Stimulated activated CD4-positive, alpha-beta T cell treated with anti-CD3 and anti-CD28 coated beads, TNF-alpha, amount 100 ng/mL, for 24 hours (primary cell): ENCODE measurements at regions not wholly inside any gene's neighbourhood (a gene's known extent, or its start where the extent isn't known, plus 50 kb on each side); places are given as distances from the start of the nearest gene placed in this dataset.
"Not testable (repeated sequence)": the region's sequence is repeated elsewhere in the genome, so short reads cannot be mapped to it uniquely, and the experiment has no call there.

Experiments
- DNase-seq, 3 experiments: peaks; one replicate each; pipeline ENCODE4 v3.0.0-alpha.2; 2020; ENCODE audit warnings: low read depth in 3 of 3

DNA sequence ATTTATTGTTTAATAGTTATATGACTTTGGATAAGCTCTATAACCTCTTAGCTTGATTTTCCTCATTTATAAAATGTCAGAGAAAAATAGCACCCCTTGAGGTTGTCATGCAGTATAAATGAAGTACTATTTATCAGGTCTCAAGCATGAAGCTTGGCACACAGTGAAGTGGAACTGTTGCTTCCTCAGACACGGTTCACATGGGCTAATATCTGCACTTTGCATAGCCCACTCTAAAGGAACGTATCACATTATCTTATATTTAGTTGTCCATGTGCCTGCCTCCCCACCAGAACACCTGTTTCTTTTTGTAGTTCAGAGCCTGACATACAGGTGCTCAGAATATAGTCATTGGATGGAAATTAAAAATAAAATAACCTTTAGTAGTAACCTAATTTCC lies 273.7 kb downstream of the SOX2 start:
- no peak for DNase-seq

DNA sequence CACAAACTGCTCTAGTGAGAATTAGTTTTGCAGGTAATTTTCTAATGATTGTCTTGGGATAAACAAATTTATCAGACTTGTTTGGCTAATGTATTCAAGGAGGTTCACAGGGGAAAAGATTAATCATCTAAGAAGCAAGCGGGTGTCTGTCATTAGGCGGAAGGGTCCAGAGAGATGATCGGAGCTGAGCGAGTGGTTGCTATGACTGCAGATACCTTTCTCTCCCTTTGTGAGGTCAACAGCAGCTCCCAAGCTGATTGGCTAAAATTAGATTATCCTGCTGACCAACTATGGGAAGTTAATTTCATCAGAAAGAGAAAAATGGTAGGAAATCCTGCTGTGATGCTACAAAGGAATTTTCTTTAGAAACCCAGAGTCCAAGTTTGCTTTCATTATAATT lies 276.0 kb downstream of the SOX2 start:
- no peak for DNase-seq

DNA sequence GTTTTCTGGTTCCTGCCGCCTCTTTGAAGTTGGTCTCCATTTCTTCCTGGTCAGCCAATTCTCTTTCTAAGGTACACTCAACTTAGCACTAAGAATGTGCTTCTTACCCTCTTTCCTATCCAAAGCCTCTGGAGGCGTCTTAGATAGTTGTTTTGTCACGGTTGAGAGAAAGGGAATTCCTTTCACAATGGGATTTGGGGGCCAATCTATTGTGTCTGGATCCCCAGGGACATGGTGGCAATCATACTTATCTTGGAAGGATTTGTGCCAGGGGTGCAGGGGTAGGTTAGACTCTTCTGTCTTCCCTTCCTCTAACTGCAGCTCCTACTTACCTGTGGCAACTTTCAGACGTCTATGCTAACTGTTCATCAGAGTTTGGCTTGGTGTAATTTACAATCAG lies 287.1 kb downstream of the SOX2 start:
- no peak for DNase-seq

DNA sequence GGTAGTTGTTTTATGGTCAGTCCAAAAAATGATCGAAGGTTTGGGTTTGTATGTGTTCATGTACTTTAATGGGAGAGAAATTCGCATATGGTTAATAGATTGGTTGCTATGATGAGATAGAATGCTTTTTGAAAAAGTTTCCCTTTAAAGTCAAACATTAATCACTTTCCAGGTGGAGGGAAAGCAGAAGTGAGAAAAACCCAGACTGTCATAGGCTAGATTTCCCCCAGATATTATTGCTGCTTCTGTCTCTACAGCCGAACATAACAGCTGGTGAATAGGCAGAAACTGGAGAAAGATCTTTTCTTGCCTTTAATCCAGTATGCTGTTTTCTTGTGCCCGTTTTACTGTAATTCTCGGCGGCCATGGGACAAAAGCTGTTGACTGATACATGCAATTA lies 287.6 kb downstream of the SOX2 start:
- no peak for DNase-seq

DNA sequence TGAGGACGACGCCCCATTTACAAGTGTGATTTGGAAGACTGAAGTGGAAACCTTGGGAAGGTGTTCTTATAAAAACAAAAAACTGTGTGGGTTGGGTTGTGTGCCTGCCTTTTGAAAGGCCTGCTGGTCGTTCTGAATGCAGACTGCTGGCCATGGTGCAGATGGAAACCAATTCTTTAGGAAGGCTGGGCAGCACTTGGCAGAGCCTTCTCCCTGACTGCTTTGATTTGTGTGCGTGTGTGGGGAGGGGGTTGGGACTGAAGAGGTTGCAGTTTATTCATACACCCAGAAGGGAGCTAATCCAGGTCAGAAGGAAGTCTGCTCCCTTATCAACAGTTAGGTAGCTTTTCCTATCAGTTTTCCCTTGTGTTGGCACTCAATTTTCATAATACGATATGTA lies 288.7 kb downstream of the SOX2 start:
- no peak for DNase-seq

DNA sequence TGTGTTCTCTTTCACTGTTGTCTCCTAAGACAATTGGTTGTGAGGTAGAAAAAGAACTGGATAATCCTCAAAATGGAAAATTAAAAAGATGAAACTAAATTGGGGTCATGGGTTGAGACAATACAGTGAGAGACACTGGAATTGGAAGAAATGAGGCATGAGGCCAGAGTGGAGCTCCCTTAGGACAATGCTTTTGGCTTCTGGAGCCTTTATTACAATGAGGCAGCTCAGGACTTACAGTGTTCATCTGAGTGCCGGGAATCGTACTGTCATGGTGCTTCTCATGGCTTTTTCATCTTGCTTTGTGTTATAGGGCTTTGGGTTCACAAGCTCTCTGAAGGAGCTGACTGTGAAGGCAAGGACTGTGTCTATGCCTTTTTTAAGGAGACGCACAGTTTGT lies 293.5 kb downstream of the SOX2 start:
- DNase-seq, result no peak

DNA sequence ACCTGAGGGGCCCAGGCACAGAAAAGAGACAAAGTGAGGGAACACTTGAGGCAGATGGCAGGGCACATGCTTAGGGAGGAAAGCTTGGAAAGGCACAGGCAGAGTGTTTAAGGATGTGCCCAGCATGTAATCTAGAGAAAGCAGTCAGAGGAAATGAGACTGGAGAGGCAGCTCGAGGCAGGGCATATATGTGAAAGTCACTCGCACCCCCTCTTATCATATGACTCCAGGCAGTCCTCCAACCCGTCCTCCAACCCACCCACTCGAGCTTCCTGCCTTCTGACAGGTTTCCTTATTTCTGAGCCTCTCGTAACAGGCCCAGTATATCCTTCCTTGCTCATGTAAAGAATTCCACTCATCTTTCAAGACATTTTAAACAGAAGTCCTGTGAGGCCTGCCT lies 294.0 kb downstream of the SOX2 start:
- no peak for DNase-seq

DNA sequence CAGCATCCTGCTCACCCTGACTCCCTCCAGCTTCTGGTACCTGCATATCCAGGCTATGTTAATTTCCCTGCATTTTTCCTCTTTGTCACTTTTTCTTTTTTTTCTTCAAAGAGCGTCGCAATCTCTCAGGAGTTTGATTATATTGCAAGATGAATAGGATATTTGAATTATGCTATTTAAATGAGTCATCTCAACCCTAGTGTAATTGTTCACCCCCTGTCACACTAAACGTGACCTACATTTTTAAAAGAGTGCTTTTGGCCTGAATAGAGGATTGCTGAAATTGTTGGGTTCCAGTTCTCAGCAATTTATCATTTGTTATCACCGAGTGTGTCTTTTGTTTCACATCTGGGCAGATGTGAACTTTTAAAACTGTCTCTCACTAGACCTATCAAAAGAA lies 294.7 kb downstream of the SOX2 start:
- DNase-seq, result no peak

DNA sequence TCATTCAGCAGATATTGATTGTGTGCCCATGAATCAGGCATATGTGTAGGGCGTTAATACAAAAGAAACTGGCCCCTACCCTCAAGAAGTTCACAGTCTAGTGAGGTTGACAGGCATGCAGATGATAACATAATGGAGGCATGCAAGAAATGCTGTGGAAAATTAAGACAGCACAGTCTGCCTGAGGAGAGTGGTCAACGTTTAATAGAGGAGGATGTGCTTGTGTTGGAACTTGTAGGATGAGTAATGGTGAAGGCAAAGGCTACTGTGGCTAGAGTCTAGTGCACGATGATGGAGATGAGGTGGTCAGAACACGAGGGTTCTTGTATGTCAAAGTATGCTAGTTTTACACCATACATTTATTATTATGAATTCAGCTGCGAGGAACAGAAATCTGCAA lies 295.7 kb downstream of the SOX2 start:
- DNase-seq, result no peak

DNA sequence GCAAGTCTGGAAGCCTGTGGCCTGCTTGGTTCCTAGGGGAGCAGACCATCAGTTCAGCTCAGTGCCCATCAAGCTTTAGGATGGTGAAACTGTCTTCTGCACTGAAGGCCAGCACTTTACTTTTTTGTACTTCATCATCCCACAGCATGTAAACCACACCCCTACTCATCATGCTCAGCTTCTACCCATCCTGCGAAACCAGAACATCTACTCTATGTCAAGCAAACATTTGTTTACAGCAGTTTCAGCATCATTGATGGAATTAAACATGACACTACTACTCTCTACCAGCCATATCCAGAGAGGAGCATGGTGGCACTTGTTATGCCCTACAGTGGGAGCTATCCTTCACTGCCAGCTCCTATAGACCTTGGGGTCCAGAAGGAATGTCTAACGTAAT lies 306.6 kb downstream of the SOX2 start:
- DNase-seq, result no peak

DNA sequence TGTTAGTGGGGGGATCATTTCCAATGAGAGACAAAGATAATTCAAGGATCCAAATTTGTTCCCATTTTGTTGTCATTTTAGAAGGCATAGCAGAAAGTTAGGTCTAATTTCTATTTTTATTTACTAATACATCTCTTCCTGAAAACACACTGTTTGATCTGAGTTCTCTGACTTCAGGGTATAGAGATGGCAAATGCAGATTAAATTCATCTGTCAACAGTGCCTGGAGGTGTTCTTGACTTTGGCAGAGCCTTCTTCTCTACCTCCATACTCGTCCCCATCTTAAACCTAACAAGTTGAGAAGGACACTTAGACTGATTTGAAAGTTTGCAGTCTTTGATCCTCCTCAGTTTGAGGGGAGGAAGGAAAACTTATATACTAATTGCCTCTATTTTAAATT lies 308.2 kb downstream of the SOX2 start:
- DNase-seq, result no peak

DNA sequence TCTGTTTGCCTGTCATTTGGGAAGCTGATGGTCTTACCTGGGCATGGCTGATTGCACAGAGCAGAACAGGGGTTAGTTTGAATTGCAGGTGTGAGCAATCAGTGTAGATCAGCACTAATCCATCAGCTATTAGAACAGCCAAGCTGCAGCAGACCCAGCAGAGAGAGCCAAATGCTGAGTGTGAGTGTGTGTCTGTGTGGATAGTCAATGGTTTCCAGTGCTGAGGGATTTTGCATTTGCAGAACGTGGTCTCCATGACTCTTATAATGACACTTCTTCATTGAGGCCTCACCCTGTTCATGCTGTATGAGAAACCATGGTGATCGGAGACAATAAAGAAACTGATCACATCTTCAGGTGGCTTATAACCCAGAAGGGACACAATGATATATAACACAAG lies 312.1 kb downstream of the SOX2 start:
- DNase-seq, result no peak

DNA sequence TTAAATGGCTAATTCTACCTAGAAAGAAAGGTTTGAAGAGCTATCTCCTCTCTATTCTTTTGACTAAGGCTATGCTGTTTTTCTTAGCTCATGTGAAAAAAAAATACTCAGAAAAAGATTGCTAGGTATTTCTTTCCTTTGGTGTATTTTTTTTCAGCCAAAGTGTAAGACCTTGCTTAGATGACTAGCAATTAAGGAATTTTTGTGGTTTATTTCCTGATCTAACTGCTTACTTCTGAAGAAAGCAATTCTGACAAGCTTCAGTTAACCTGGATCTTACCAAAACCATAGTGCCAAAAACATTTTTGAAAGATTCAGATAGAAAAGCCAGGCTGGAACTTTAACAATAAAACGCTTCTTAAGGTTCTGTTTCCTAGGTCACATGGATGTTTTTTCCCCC lies 315.6 kb downstream of the SOX2 start:
- DNase-seq, result no peak

DNA sequence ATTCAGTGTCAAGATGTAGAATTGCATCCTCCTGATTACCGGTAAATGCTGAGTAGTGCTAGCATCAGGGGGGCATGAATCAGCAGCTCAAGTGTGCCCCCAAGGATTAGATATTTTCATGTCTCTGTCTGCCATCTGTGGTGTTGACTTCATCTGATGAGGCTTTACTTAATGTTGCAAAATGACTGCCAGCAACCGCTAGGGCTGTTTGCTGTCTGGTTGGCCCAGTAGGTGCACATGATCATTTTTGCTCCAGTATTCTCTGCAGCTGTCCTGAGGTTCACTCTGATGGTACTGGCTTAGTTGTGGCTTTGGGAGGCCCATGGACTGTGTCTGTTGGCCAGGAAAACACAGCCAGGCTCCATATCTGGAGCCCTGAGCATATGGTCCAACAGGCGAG lies 316.4 kb downstream of the SOX2 start:
- no peak for DNase-seq

DNA sequence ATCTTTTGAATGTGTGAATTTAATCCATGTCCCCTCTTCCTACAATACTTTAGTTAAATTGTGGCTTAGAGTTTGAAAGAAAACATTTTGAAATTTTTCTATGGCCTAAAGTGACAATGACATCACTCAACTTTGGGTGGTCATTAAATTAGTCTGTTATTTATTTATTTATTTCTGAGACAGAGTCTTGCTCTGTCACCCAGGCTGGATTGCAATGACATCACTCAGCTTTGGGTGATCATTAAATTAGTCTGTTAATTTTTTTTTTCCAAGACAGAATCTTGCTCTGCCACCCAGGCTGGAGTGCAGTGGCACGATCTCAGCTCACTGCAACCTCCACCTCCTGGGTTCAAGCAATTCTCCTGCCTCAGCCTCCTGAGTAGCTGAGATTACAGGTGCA lies 322.5 kb downstream of the SOX2 start:
- not testable (repeated sequence) for DNase-seq

DNA sequence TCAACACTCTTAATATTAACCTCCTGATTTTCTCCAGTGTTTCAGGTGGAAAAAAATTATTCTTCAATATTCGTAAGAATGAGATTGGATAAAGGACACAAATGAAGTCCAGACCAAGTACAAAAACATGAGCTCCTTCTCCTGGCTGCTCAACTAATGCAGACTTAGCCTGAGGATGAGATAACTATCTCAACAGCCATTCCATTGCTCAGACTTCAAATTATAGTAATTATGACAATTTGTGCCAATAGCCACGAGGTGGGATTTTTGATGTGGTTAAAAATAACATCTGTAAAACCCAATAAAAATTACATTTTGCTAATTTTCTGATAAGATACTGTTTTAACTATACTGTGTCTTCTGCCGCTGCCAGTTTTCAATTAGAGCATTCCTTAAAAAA lies 323.6 kb downstream of the SOX2 start:
- DNase-seq, result no peak

DNA sequence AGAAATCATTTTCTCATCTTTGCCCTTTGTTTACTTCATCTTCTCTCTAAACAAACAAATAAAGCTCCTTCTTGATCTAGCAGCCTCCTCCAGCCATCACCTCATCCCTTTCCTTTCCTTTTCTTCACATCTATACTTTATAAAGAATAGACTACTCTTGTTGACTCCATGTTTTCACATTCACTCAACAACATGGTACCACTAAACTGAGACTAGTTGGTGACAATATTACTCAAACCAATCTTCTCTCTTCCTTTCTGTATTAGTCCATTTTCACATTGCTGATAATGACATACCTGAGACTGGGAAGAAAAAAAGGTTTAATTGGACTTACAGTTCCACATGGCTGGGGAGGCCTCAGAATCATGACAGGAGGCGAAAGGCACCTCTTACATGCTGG lies 324.7 kb downstream of the SOX2 start:
- DNase-seq, result no peak

DNA sequence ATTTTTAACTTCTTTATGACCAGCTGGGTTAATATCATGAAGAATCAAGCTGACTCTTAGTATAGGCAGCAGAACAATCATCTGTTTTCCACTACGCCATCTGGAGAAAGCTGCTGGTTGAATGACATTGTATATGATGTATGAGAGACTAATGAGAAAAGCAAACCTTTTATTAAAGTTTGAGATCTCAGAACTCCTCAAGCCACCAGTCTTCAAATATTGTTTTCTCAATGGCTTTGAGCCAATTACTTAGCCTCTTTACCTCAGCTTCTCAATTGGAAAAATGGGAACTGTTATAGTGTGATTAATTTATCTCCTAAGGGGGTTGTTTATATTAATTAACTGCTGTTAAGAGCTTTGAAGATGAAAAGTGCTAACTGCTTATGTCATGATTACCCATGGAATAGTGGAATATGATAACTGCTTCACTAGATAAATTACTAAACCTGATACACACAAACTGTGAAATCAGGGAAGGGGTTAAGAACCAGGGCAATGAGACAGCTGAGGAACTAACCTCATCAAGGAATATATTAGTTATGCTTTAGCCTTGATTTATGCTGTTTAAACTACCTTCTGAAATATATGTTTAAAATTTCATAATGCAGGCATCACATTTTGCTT lies 330.1 kb downstream of the SOX2 start:
- no peak for DNase-seq

DNA sequence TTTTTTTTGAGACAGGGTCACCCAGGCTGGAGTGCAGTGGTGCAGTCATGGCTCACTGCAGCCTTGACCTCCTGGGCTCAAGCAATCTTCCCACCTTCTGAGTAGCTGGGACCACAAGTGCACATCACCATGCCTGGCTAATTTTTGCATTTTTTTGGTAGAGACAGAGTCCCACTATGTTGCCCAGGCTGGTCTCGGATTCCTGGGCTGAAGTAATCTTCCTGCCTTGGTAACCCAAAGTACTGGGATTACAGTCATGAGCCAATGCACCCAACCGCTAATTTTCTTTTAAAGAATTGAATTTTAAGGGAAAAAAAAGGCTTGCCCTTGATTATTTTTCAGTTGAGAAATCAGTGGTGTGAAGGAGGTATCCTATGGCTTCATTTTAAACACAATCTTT lies 334.0 kb downstream of the SOX2 start:
- no peak for DNase-seq

DNA sequence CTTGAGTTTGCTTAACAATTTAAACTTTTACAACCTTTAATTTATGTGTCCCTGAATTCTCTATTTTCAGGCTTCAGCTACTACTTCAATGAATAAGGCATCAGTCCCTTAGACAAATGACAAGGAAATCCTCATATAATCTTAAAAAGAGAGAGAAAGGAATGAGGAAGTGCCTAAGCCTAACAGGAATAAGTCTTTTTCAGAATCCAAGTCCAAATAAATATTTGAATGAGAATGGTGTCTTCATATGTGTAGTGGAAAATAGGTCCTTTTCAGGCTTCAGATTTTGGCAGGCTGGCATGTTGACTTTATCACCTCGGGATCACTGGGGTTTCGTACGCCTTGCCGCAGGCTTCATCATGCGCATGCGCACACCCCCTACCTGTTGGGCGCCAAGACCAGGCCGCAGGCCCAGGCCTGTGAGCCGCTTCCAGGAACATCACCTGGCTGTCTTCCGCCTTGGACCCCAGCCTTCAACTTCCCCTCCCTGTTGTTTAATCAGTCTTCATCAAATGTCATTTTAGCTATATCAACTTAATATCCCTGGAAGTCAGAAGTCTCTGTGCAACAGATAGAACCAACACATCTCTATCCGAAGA lies 334.5 kb downstream of the SOX2 start:
- no peak for DNase-seq

DNA sequence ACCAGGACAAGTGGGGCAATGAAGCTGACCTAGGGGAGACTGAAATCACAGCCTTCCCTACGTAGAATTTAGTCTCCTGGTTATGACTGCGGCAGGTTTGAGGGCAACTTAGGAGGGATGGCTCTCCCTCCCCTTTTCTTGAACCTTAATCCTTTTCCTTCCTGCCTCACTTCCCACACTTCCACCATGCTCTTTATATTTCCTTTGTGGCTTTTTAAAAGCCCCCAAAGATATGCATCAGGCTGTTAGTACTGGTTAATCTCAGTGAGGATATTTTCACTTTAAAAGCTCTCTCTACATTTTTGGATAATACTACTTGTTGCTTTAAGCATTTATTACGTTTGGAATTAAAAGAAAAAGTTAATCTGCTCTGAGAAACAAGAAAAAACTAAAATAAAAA lies 339.2 kb downstream of the SOX2 start:
- no peak for DNase-seq

DNA sequence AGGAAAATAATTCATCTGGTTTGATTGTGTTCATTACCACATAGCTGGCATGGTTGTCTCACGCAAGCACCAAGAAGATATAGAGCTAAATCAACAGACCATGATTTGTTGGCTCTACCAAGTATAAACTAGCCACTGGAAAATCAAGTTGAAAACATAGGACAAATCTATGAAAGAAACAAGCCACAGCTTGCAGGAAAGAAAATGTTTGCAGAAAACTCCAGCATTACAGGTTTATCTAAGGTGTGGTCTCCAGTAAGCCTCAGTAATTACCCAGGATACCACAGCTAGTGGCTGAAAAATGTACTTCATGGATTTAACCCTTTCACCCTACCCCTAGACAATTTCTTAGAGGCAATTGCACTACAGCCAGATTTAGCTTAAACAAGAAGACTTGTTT lies 340.6 kb downstream of the SOX2 start:
- no peak for DNase-seq

DNA sequence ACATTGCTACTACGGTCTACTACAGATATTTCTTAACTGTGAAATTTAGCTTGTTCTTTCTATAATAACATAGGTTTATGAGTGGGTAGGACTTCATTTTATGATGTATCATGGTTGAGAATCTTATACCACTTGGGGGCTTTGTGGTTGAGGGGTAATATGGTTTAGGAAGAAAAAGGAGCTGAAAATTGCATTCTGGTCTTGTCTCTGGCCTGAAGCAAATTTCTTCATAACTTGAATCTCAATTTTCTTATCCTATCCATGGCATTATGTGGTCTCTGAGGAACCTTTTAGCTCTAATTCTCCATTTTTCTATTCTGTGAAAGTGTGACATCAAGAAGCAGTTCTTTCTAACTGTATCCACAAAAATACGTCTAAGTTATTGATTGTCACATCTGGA lies 341.0 kb downstream of the SOX2 start:
- no peak for DNase-seq

DNA sequence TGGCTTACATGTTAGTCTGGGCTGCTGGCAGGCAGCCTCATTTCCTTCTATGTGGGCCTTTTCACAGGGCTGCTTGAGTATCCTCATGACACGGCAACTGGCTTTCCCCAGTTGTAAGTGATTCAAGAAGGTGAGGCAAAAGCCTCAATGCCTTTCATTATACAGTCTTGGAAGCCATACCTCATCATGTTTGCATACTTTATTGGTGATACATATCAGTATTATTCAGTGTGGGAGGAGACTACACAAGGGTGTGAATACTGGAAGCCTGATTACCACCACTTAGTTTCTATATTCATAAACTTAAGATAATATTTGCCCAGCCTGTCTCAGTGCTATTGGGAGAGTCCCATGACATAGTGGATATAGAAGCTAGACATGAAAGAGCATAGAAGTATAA lies 346.8 kb downstream of the SOX2 start:
- no peak for DNase-seq
